ENCODE measurements at regions not wholly inside any gene's neighbourhood (a gene's known extent, or its start where the extent isn't known, plus 50 kb on each side); places are given as distances from the start of the nearest gene placed in this dataset.

- no peaks in the 10 kb centered on the region for H3K9me1 ChIP-seq (replicated peaks; ENCODE audit: control insufficient read depth, extremely low read depth, insufficient read depth, low read length)
- H4K20me1 ChIP-seq (replicated peaks; ENCODE audit: control insufficient read depth, extremely low read depth, insufficient read depth, low read length) = no peaks in the 10 kb centered on the region
- dilution Hi-C loops (cut with MboI; ENCODE audit: extremely low pct_ligation_motif_present, low sequenced_read_pairs) = no loop called here
- TF ChIP-seq POLR2AphosphoS5 (IDR thresholded peaks at IDR 0.05; ENCODE audit: insufficient read depth, low read depth, low read length) (no peak), FOS (IDR thresholded peaks at IDR 0.05; ENCODE audit: borderline replicate concordance, insufficient read depth, low read length) (no peak), GATA2 (IDR thresholded peaks at IDR 0.05; ENCODE audit: insufficient read depth, insufficient read length, low read depth, low read length) (no peak), MYC (IDR thresholded peaks at IDR 0.05; ENCODE audit: low read depth, low read length) (no peak), EZH2 (IDR thresholded peaks at IDR 0.05; ENCODE audit: borderline replicate concordance, low read depth, low read length, severe bottlenecking) (no peak), POLR2A (IDR thresholded peaks at IDR 0.05; ENCODE audit: low read depth, low read length) (no peak), JUN (IDR thresholded peaks at IDR 0.05; ENCODE audit: borderline replicate concordance, insufficient read depth, insufficient read length, low read depth) (no peak)
- TF ChIP-seq, protein P1, sequence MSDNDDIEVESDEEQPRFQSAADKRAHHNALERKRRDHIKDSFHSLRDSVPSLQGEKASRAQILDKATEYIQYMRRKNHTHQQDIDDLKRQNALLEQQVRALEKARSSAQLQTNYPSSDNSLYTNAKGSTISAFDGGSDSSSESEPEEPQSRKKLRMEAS (IDR thresholded peaks at IDR 0.05; ENCODE audit: insufficient read depth, insufficient read length) = no peak
- TF ChIP-seq, protein P2, sequence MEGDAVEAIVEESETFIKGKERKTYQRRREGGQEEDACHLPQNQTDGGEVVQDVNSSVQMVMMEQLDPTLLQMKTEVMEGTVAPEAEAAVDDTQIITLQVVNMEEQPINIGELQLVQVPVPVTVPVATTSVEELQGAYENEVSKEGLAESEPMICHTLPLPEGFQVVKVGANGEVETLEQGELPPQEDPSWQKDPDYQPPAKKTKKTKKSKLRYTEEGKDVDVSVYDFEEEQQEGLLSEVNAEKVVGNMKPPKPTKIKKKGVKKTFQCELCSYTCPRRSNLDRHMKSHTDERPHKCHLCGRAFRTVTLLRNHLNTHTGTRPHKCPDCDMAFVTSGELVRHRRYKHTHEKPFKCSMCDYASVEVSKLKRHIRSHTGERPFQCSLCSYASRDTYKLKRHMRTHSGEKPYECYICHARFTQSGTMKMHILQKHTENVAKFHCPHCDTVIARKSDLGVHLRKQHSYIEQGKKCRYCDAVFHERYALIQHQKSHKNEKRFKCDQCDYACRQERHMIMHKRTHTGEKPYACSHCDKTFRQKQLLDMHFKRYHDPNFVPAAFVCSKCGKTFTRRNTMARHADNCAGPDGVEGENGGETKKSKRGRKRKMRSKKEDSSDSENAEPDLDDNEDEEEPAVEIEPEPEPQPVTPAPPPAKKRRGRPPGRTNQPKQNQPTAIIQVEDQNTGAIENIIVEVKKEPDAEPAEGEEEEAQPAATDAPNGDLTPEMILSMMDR (IDR thresholded peaks at IDR 0.05; ENCODE audit: extremely low read depth in 1 of 2, insufficient read depth in 1 of 2, low read depth in 1 of 2, low read length in 2 of 2) = no peak
- H3K9ac ChIP-seq (replicated peaks; ENCODE audit: extremely low read depth, insufficient read depth, low read length) = no peak overlapping the region
- H3K4me3 ChIP-seq (replicated peaks in 1 of 3; ENCODE audit: insufficient read depth in 1 of 3, low read depth in 1 of 3, low read length in 3 of 3) = no peak overlapping the region
- peaks cover 2% of the 10 kb centered on the region for H3K9me3 ChIP-seq (replicated peaks; ENCODE audit: control insufficient read depth, insufficient read depth, low read length)
- no peaks in the 10 kb centered on the region for H3K27me3 ChIP-seq (ENCODE audit: control insufficient read depth in 2 of 2, insufficient read depth in 2 of 2, low read length in 2 of 2)
- no peak overlapping the region for H3K27ac ChIP-seq (ENCODE audit: insufficient read depth, low read depth, low read length)
- BruUV-seq (replicated peaks) = no TSS peak
- intact Hi-C loops (cut with micrococcal nuclease) = no loop called here
- ChIA-PET POLR2A (no interaction called here), CTCF (no interaction called here)
- no peak for DNase-seq (ENCODE audit: low read depth, low spot score)
- no peaks in the 10 kb centered on the region for H3K4me1 ChIP-seq (ENCODE audit: control insufficient read depth, extremely low read depth, insufficient read depth, low read length)
- no peak for FAIRE-seq
- H2AFZ ChIP-seq (ENCODE audit: low read depth, low read length) = no peak overlapping the region
- H3K36me3 ChIP-seq (ENCODE audit: control insufficient read depth in 2 of 2, extremely low read depth in 1 of 2, insufficient read depth in 2 of 2, low read length in 2 of 2) = no peaks in the 10 kb centered on the region
- no peak overlapping the region for H3K4me2 ChIP-seq (ENCODE audit: insufficient read depth, low read length)
- no peaks in the 10 kb centered on the region for H3K79me2 ChIP-seq (ENCODE audit: control insufficient read depth, insufficient read depth, low read length)
Observed at GRCh38 chr9:61674465-61674864, 484.6 kb downstream of the SPATA31A7 start.

All from endothelial cell of umbilical vein (primary cell).